CD4-positive, alpha-beta T cell treated with Interleukin-1 beta for 1 hour (primary cell): ENCODE measurements at regions not wholly inside any gene's neighbourhood (a gene's known extent, or its start where the extent isn't known, plus 50 kb on each side); places are given as distances from the start of the nearest gene placed in this dataset.

Experiments
- DNase-seq, 2 donors: peaks; one replicate each; pipeline ENCODE4 v3.0.0-alpha.2; 2020 to 2022

DNA sequence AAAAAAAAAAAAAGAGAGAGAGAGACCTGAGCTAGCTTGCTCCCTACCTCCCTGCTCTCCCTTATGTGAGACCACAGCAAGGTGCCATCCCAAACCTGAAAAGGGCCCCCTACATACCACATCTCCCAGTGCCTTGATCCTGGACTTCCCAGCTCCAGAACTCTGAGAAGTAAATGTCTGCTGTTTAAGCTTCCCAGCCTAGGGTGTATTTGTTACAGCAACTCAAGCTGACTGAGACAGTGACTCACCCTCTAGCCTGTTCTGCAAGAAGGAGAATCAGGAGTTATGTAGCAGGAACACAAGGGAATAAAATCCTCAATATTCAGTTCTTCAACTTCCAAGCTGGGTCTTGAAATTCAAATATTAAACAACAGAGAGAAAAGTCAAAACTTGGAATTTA, 52.1 kb upstream of the TMEM72 start:
- DNase-seq: no peak

DNA sequence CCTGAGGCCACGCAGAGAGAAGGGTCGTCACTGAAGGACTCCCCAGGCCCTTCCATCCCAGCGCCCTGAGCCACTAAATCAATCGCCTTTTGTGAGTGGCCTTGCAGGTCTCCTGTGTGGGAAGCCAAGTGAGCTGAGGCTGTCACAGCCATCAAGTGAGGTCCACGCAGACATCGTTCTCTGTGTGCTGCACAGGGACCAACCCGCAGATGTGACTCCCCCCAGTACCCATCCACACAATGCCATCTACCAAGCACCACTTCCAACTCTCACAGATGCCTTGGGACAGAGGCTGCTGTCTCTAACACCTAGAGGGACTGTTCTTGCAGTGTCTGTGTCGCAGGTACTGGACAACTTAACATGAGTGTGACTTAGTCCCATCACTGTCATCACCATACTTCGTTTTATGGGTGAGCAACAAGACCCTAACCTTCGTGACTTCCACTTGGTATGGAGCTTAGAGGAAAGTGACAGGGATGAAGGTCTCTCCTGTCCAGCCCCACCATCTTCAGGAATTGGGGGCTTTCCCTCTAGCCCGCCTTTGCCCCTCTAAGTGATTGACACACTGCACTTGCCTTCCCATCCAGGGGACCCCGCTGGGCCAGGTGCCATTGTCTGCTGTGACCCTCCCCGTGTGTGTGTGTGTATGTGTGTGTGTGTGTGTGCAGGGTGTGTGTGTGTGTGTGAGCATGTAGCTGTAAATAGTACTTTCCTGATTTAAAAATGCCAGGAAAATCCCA, 51.4 kb upstream of the TMEM72 start:
- no peak for DNase-seq

DNA sequence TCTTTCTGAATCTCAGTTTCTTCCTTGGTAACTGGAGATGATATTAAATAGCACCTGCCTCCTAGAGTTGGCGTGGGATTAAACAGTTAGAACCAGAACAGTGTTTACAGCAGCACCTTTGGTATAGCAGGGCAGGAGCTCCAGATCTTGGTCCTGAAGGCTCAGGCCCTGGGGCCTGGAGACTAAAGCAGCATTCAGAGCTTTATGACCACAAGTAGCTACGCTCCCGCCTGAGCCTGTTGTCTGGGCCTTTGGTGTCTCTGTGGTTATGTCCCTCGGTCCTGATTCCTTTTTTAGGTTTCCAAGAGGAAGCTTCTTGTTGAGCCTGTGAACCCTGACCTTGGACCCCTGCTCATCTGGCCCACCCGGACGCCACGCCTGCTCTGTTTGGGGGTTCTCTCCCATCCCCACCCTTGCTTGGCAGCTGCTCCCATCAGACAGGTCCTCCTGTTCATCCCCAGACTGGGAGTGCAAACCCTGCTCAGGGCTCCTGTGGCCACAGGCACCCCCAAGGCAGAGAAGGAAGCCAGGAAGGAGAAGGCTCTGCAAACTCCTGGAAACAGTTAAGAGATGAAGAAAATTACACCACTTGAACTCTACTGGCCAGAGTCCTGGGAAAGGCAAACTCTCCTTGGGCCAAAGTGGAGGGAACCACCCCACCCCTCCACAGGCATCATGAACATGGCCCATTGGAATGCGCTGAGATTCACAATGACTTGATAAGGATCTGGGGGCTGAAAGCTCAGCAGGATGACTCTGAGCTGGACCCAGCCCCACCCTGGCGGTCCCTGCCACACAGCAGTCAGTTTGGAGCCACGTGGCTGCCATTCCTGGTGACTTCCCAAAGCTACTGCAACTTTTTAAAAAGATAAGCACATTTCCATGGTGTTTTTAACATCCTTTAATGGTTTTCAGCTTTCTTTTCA, 50.1 kb upstream of the TMEM72 start:
- DNase-seq: no peak
